GM12892 (cell line): ENCODE measurements at regions not wholly inside any gene's neighbourhood (a gene's known extent, or its start where the extent isn't known, plus 50 kb on each side); places are given as distances from the start of the nearest gene placed in this dataset.

Experiments used
- DNase-seq: peaks from one replicate; pipeline ENCODE4 v3.0.0; 2011; ENCODE audit not compliant: insufficient read length
- FAIRE-seq: peaks from 2 replicates; lab custom pipeline; 2011; peaks lifted over from hg19 to GRCh38; lab: Jason Lieb, UNC
- POLR2A ChIP-seq: IDR thresholded peaks from 2 replicates; pipeline ENCODE4 v1.6.1; 2011; ENCODE audit warnings: low read depth, low read length, control low read depth
- POLR2AphosphoS5 ChIP-seq: IDR thresholded peaks from 2 replicates; pipeline ENCODE4 v1.6.1; 2011; ENCODE audit warnings: low read depth, low read length, control low read depth
- TAF1 ChIP-seq: IDR thresholded peaks from 2 replicates; pipeline ENCODE4 v1.6.1; 2011; ENCODE audit warnings: low read depth, mild to moderate bottlenecking, control low read depth, low read length, borderline replicate concordance

- no peak for FAIRE-seq
- no peak for TF ChIP-seq TAF1
- no peak for TF ChIP-seq POLR2AphosphoS5
- no peak for TF ChIP-seq POLR2A
Measured at GRCh38 chr2:10242998-10243925, 59.4 kb upstream of the HPCAL1 start.

GRCh38 chr2:10243926-10244270 is 58.8 kb upstream of the HPCAL1 start:
- FAIRE-seq (no peak), DNase-seq (no peak)
- no peak for TF ChIP-seq TAF1
- no peak for TF ChIP-seq POLR2AphosphoS5
- no peak for TF ChIP-seq POLR2A

More at GRCh38 chr2:10242998-10243925, 59.4 kb upstream of the HPCAL1 start:
- no peak for DNase-seq

- TF ChIP-seq POLR2A (no peak), POLR2AphosphoS5 (no peak), TAF1 (no peak)
- DNase-seq (no peak), FAIRE-seq (no peak)
Measured at GRCh38 chr2:10245021-10245420, 57.7 kb upstream of the HPCAL1 start.

GRCh38 chr2:10245661-10246060 is 57.0 kb upstream of the HPCAL1 start:
- no peak for TF ChIP-seq POLR2A

GRCh38 chr2:10246370-10246769 is 56.3 kb upstream of the HPCAL1 start:
- DNase-seq (no peak), FAIRE-seq (no peak)

More at GRCh38 chr2:10245661-10246060, 57.0 kb upstream of the HPCAL1 start:
- DNase-seq (no peak), FAIRE-seq (no peak)

GRCh38 chr2:10246831-10247230 is 55.9 kb upstream of the HPCAL1 start:
- DNase-seq, result no peak
- no peak for TF ChIP-seq TAF1
- no peak for TF ChIP-seq POLR2AphosphoS5
- no peak for TF ChIP-seq POLR2A
- FAIRE-seq, result no peak

More at GRCh38 chr2:10246370-10246769, 56.3 kb upstream of the HPCAL1 start:
- TF ChIP-seq POLR2AphosphoS5, result no peak
- TF ChIP-seq TAF1, result no peak
- TF ChIP-seq POLR2A, result no peak

- no peak for TF ChIP-seq POLR2AphosphoS5
- no peak for TF ChIP-seq POLR2A
- TF ChIP-seq TAF1, result no peak
- FAIRE-seq (no peak), DNase-seq (no peak)
Measured at GRCh38 chr2:10249798-10250197, 52.9 kb upstream of the HPCAL1 start.

GRCh38 chr2:10252224-10252623 is 50.5 kb upstream of the HPCAL1 start:
- TF ChIP-seq POLR2AphosphoS5 (no peak), TAF1 (no peak), POLR2A (no peak)
- FAIRE-seq (no peak), DNase-seq (no peak)

- no peak for TF ChIP-seq POLR2AphosphoS5
- TF ChIP-seq POLR2A, result no peak
- no peak for TF ChIP-seq TAF1
- FAIRE-seq (no peak), DNase-seq (no peak)
Measured at GRCh38 chr2:10252661-10253060, 50.0 kb upstream of the HPCAL1 start.
